ENCODE measurements at regions not wholly inside any gene's neighbourhood (a gene's known extent, or its start where the extent isn't known, plus 50 kb on each side); places are given as distances from the start of the nearest gene placed in this dataset.

GRCh38 chr14:106729551-106729950, 1203.2 kb downstream of the TMEM121 start (continued):
- TF ChIP-seq CEBPB (IDR thresholded peaks at IDR 0.05) = no peak
- no peak for TF ChIP-seq ZSCAN20 (CRISPR knock-in tag; IDR thresholded peaks at IDR 0.05)
- no peak for TF ChIP-seq CBX2 (IDR thresholded peaks at IDR 0.05; ENCODE audit: borderline replicate concordance, low read depth)
- no peak for TF ChIP-seq USF2 (IDR thresholded peaks at IDR 0.05)
- TF ChIP-seq HEYL (CRISPR knock-in tag; IDR thresholded peaks at IDR 0.05) = no peak
- TF ChIP-seq TP53 (CRISPR knock-in tag; IDR thresholded peaks at IDR 0.05) = no peak

- H3K9me3 ChIP-seq = no peaks in the 10 kb centered on the region
- TF ChIP-seq NR3C1 (IDR thresholded peaks at IDR 0.05) (no peak), USF2 (IDR thresholded peaks at IDR 0.05) (no peak), CBX2 (IDR thresholded peaks at IDR 0.05; ENCODE audit: borderline replicate concordance, low read depth) (no peak), MAZ (IDR thresholded peaks at IDR 0.05; ENCODE audit: borderline replicate concordance, low read depth, low read length) (no peak), FOXS1 (CRISPR knock-in tag; IDR thresholded peaks at IDR 0.05) (no peak)
- DNase-seq (ENCODE audit: low read depth in 1 of 2, low spot score in 1 of 2) (no peak), FAIRE-seq (no peak), ATAC-seq (no peak)
- no peak overlapping the region for H3K4me2 ChIP-seq
- no peak overlapping the region for H3K4me3 ChIP-seq
- H3K4me1 ChIP-seq = no peaks in the 10 kb centered on the region
- H3K27ac ChIP-seq = no peak overlapping the region
- CTCF ChIA-PET = no interaction called here
- no CpG with 5 or more reads among the region's 2 CpGs for WGBS (ENCODE audit: missing lambda C conversion rate)
- POLR2A ChIA-PET = no interaction called here
These were observed 1207.4 kb downstream of the TMEM121 start for GRCh38 chr14:106733771-106734170.

GRCh38 chr14:106737021-106737420, 1210.6 kb downstream of the TMEM121 start:
- no peak for FAIRE-seq
- no peaks in the 10 kb centered on the region for H3K4me1 ChIP-seq
- no peak overlapping the region for H3K27ac ChIP-seq
- ChIA-PET CTCF (no interaction called here), POLR2A (no interaction called here)
- no peaks in the 10 kb centered on the region for H3K9me3 ChIP-seq
- DNase-seq (ENCODE audit: low read depth in 1 of 2, low spot score in 1 of 2) = no peak
- no CpG with 5 or more reads among the region's 9 CpGs for WGBS (ENCODE audit: missing lambda C conversion rate)
- no peak overlapping the region for H3K4me3 ChIP-seq
- no peak overlapping the region for H3K4me2 ChIP-seq
- ATAC-seq = no peak
- TF ChIP-seq ATOH8 (CRISPR knock-in tag; IDR thresholded peaks at IDR 0.05; ENCODE audit: low read depth) = no peak
- no peak for TF ChIP-seq EHF (CRISPR knock-in tag; IDR thresholded peaks at IDR 0.05)
- TF ChIP-seq MAZ (IDR thresholded peaks at IDR 0.05; ENCODE audit: borderline replicate concordance, low read depth, low read length) = no peak
- TF ChIP-seq ELK1 (IDR thresholded peaks at IDR 0.05; ENCODE audit: low read depth, low read length) = no peak
- no peak for TF ChIP-seq BCL3 (IDR thresholded peaks at IDR 0.05)
- TF ChIP-seq HMGXB4 (CRISPR knock-in tag; IDR thresholded peaks at IDR 0.05; ENCODE audit: borderline replicate concordance) = no peak
- no peak for TF ChIP-seq RNF2 (IDR thresholded peaks at IDR 0.05; ENCODE audit: borderline replicate concordance, low read depth)
- TF ChIP-seq FOXS1 (CRISPR knock-in tag; IDR thresholded peaks at IDR 0.05) = no peak
- no peak for TF ChIP-seq USF2 (IDR thresholded peaks at IDR 0.05)
- no peak for TF ChIP-seq NR3C1 (IDR thresholded peaks at IDR 0.05)
- no peak for TF ChIP-seq SREBF2 (IDR thresholded peaks at IDR 0.05)
- no peak for TF ChIP-seq KDM5A (IDR thresholded peaks at IDR 0.05)
- TF ChIP-seq GATA3 (IDR thresholded peaks at IDR 0.05; ENCODE audit: borderline replicate concordance) = no peak
- TF ChIP-seq CBX8 (IDR thresholded peaks at IDR 0.05) = no peak
- TF ChIP-seq RCOR1 (IDR thresholded peaks at IDR 0.05; ENCODE audit: low read depth, low read length) = no peak
- TF ChIP-seq CHD4 (IDR thresholded peaks at IDR 0.05; ENCODE audit: borderline replicate concordance) = no peak
- TF ChIP-seq POLR2AphosphoS2 (conservative IDR thresholded peaks at IDR 0.05; ENCODE audit: low read length) = no peak
